HG02642 (cell line): ENCODE measurements at regions not wholly inside any gene's neighbourhood (a gene's known extent, or its start where the extent isn't known, plus 50 kb on each side); places are given as distances from the start of the nearest gene placed in this dataset.
"Not testable (repeated sequence)": the region's sequence is repeated elsewhere in the genome, so short reads cannot be mapped to it uniquely, and the experiment has no call there.

Source experiments
- ATAC-seq: cut with Tn5 transposase; IDR thresholded peaks from one replicate; pipeline ENCODE4 v1.9.1; 2021; ENCODE audit warnings: mild to moderate bottlenecking; ENCODE audit not compliant: unreplicated experiment, poor library complexity

GRCh38 chr11:97461044-97461880 lies 1071.4 kb downstream of the JRKL start:
- ATAC-seq = no peak

- no peak for ATAC-seq
These were observed 1072.1 kb downstream of the JRKL start for GRCh38 chr11:97461934-97462333.

- no peak for ATAC-seq
These were observed 1074.1 kb downstream of the JRKL start for GRCh38 chr11:97463891-97464290.

GRCh38 chr11:97471480-97471879 lies 1081.7 kb downstream of the JRKL start:
- ATAC-seq = no peak

- no peak for ATAC-seq
These were observed 1097.6 kb downstream of the JRKL start for GRCh38 chr11:97487387-97487786.

- no peak for ATAC-seq
These were observed 1109.1 kb downstream of the JRKL start for GRCh38 chr11:97498891-97499290.

GRCh38 chr11:97502201-97502600 lies 1112.4 kb downstream of the JRKL start:
- no peak for ATAC-seq

- ATAC-seq = no peak
These were observed 1116.4 kb downstream of the JRKL start for GRCh38 chr11:97506076-97506759.

- ATAC-seq = no peak
These were observed 1124.6 kb downstream of the JRKL start for GRCh38 chr11:97514446-97514845.

- no peak for ATAC-seq
These were observed 1126.9 kb downstream of the JRKL start for GRCh38 chr11:97516688-97517087.

GRCh38 chr11:97525273-97525672 lies 1135.5 kb downstream of the JRKL start:
- ATAC-seq = no peak

GRCh38 chr11:97537407-97538150 lies 1147.8 kb downstream of the JRKL start:
- ATAC-seq = no peak

GRCh38 chr11:97544431-97544830 lies 1154.6 kb downstream of the JRKL start:
- ATAC-seq = no peak

- ATAC-seq = no peak
These were observed 1158.5 kb downstream of the JRKL start for GRCh38 chr11:97548280-97548679.

GRCh38 chr11:97557399-97557798 lies 1167.6 kb downstream of the JRKL start:
- no peak for ATAC-seq

- no peak for ATAC-seq
These were observed 1178.0 kb downstream of the JRKL start for GRCh38 chr11:97567801-97568200.

- ATAC-seq = no peak
These were observed 1180.8 kb downstream of the JRKL start for GRCh38 chr11:97570636-97571035.

GRCh38 chr11:97573771-97574170 lies 1184.0 kb downstream of the JRKL start:
- not testable (repeated sequence) for ATAC-seq

- ATAC-seq = no peak
These were observed 1185.3 kb downstream of the JRKL start for GRCh38 chr11:97574976-97575665.

- no peak for ATAC-seq
These were observed 1217.6 kb downstream of the JRKL start for GRCh38 chr11:97607291-97608000.
